Activated T-helper 1 cell treated with anti-CD3 and anti-CD28 coated beads, Interleukin-12 subunit alpha, Interleukin-12 subunit beta, Interleukin-2, Interleukin-4 antibody, amounts not matched to agents 30 ng/mL and 10 ng/mL and 1 ng/mL, durations not matched to agents 14 hours and 24 hours and 36 hours (primary cell): ENCODE measurements at regions not wholly inside any gene's neighbourhood (a gene's known extent, or its start where the extent isn't known, plus 50 kb on each side); places are given as distances from the start of the nearest gene placed in this dataset.
"Not testable (repeated sequence)": the region's sequence is repeated elsewhere in the genome, so short reads cannot be mapped to it uniquely, and the experiment has no call there.

Experiments
- DNase-seq: peaks from one replicate; pipeline ENCODE4 v3.0.0; 2021; ENCODE audit warnings: low spot score
- H3K27ac Mint-ChIP-seq: one replicate; pipeline ENCODE4 v1.8.0; 2021; ENCODE audit warnings: mild to moderate bottlenecking, mixed read lengths
- H3K27me3 Mint-ChIP-seq: one replicate; pipeline ENCODE4 v1.8.0; 2022; ENCODE audit warnings: mild to moderate bottlenecking, moderate library complexity, mixed read lengths; ENCODE audit not compliant: insufficient read depth
- H3K36me3 Mint-ChIP-seq: one replicate; pipeline ENCODE4 v1.8.0; 2021; ENCODE audit warnings: low read depth, mixed read lengths
- H3K4me1 Mint-ChIP-seq: one replicate; pipeline ENCODE4 v1.8.0; 2021; ENCODE audit warnings: low read depth, mixed read lengths
- H3K4me3 Mint-ChIP-seq: one replicate; pipeline ENCODE4 v1.8.0; 2021; ENCODE audit warnings: mild to moderate bottlenecking, moderate library complexity, mixed read lengths
- H3K9me3 Mint-ChIP-seq: one replicate; pipeline ENCODE4 v1.8.0; 2021; ENCODE audit warnings: mixed read lengths
- intact Hi-C: fragments of 100-400 bp; cut with micrococcal nuclease; formaldehyde crosslinking; loops from one replicate; pipeline ENCODE4 v1.15.1; 2024

- H3K4me1 Mint-ChIP-seq = no peaks in the 10 kb centered on the region
- no peaks in the 10 kb centered on the region for H3K27me3 Mint-ChIP-seq
- H3K27ac Mint-ChIP-seq = no peak overlapping the region
- intact Hi-C loops = no loop called here
- no peak for DNase-seq
- H3K36me3 Mint-ChIP-seq = no peaks in the 10 kb centered on the region
- no peak overlapping the region for H3K4me3 Mint-ChIP-seq
- no peaks in the 10 kb centered on the region for H3K9me3 Mint-ChIP-seq
Observed at GRCh38 chr22:49460091-49460490, 367.6 kb downstream of the BRD1 start.

GRCh38 chr22:49458708-49459099, 369.0 kb downstream of the BRD1 start:
- no peak for DNase-seq
- Mint-ChIP-seq H3K9me3 (no peaks in the 10 kb centered on the region), H3K4me3 (no peak overlapping the region), H3K27ac (no peak overlapping the region), H3K27me3 (no peaks in the 10 kb centered on the region), H3K4me1 (no peaks in the 10 kb centered on the region), H3K36me3 (no peaks in the 10 kb centered on the region)
- intact Hi-C loops = no loop called here

GRCh38 chr22:49457946-49458707, 369.5 kb downstream of the BRD1 start:
- H3K27me3 Mint-ChIP-seq = no peaks in the 10 kb centered on the region
- H3K9me3 Mint-ChIP-seq = no peaks in the 10 kb centered on the region
- H3K27ac Mint-ChIP-seq = no peak overlapping the region
- no peak for DNase-seq
- H3K4me3 Mint-ChIP-seq = no peak overlapping the region
- intact Hi-C loops = no loop called here
- no peaks in the 10 kb centered on the region for H3K36me3 Mint-ChIP-seq
- H3K4me1 Mint-ChIP-seq = no peaks in the 10 kb centered on the region

- H3K36me3 Mint-ChIP-seq = no peaks in the 10 kb centered on the region
- H3K27me3 Mint-ChIP-seq = no peaks in the 10 kb centered on the region
- no peaks in the 10 kb centered on the region for H3K4me1 Mint-ChIP-seq
- no peak overlapping the region for H3K27ac Mint-ChIP-seq
- no peak for DNase-seq
- intact Hi-C loops = no loop called here
- no peak overlapping the region for H3K4me3 Mint-ChIP-seq
- H3K9me3 Mint-ChIP-seq = no peaks in the 10 kb centered on the region
Observed at GRCh38 chr22:49457146-49457545, 370.5 kb downstream of the BRD1 start.

- DNase-seq = no peak
- Mint-ChIP-seq H3K36me3 (no peaks in the 10 kb centered on the region), H3K4me3 (no peak overlapping the region), H3K27ac (no peak overlapping the region), H3K4me1 (no peaks in the 10 kb centered on the region), H3K27me3 (no peaks in the 10 kb centered on the region), H3K9me3 (no peaks in the 10 kb centered on the region)
- intact Hi-C loops = no loop called here
Observed at GRCh38 chr22:49455595-49455994, 372.1 kb downstream of the BRD1 start.

- DNase-seq = no peak
- Mint-ChIP-seq H3K9me3 (no peaks in the 10 kb centered on the region), H3K27ac (no peak overlapping the region), H3K36me3 (no peaks in the 10 kb centered on the region), H3K4me1 (no peaks in the 10 kb centered on the region), H3K27me3 (peaks cover 2% of the 10 kb centered on the region), H3K4me3 (no peak overlapping the region)
- intact Hi-C loops = no loop called here
Observed at GRCh38 chr22:49454726-49455125, 372.9 kb downstream of the BRD1 start.

GRCh38 chr22:49453771-49454170, 373.9 kb downstream of the BRD1 start:
- Mint-ChIP-seq H3K27ac (no peak overlapping the region), H3K27me3 (peaks cover 6% of the 10 kb centered on the region), H3K36me3 (no peaks in the 10 kb centered on the region), H3K4me3 (no peak overlapping the region), H3K9me3 (no peaks in the 10 kb centered on the region), H3K4me1 (no peaks in the 10 kb centered on the region)
- no peak for DNase-seq
- intact Hi-C loops = no loop called here

GRCh38 chr22:49453019-49453418, 374.7 kb downstream of the BRD1 start:
- intact Hi-C loops, H3K36me3 Mint-ChIP-seq, H3K27ac Mint-ChIP-seq, H3K4me1 Mint-ChIP-seq, H3K4me3 Mint-ChIP-seq, DNase-seq, H3K27me3 Mint-ChIP-seq, H3K9me3 Mint-ChIP-seq: not testable (repeated sequence)

- H3K27ac Mint-ChIP-seq = no peak overlapping the region
- H3K36me3 Mint-ChIP-seq = no peaks in the 10 kb centered on the region
- intact Hi-C loops = no loop called here
- H3K4me1 Mint-ChIP-seq = no peaks in the 10 kb centered on the region
- no peak for DNase-seq
- H3K4me3 Mint-ChIP-seq = no peak overlapping the region
- peaks cover 6% of the 10 kb centered on the region for H3K27me3 Mint-ChIP-seq
- no peaks in the 10 kb centered on the region for H3K9me3 Mint-ChIP-seq
Observed at GRCh38 chr22:49452362-49452946, 375.2 kb downstream of the BRD1 start.

GRCh38 chr22:49451070-49451840, 376.4 kb downstream of the BRD1 start:
- H3K36me3 Mint-ChIP-seq = no peaks in the 10 kb centered on the region
- no peaks in the 10 kb centered on the region for H3K9me3 Mint-ChIP-seq
- H3K4me3 Mint-ChIP-seq = no peak overlapping the region
- no peaks in the 10 kb centered on the region for H3K4me1 Mint-ChIP-seq
- DNase-seq = no peak
- peaks cover 6% of the 10 kb centered on the region for H3K27me3 Mint-ChIP-seq
- H3K27ac Mint-ChIP-seq = no peak overlapping the region
- intact Hi-C loops = no loop called here

- DNase-seq = no peak
- no peaks in the 10 kb centered on the region for H3K36me3 Mint-ChIP-seq
- H3K9me3 Mint-ChIP-seq = no peaks in the 10 kb centered on the region
- H3K4me3 Mint-ChIP-seq = no peak overlapping the region
- intact Hi-C loops = no loop called here
- no peaks in the 10 kb centered on the region for H3K4me1 Mint-ChIP-seq
- H3K27me3 Mint-ChIP-seq = peaks cover 6% of the 10 kb centered on the region
- H3K27ac Mint-ChIP-seq = no peak overlapping the region
Observed at GRCh38 chr22:49450498-49450897, 377.2 kb downstream of the BRD1 start.

GRCh38 chr22:49449811-49450446, 377.7 kb downstream of the BRD1 start:
- Mint-ChIP-seq H3K27me3 (peaks cover 6% of the 10 kb centered on the region), H3K4me3 (no peak overlapping the region), H3K36me3 (no peaks in the 10 kb centered on the region), H3K27ac (no peak overlapping the region), H3K4me1 (no peaks in the 10 kb centered on the region), H3K9me3 (no peaks in the 10 kb centered on the region)
- intact Hi-C loops = no loop called here
- DNase-seq = no peak

- H3K27me3 Mint-ChIP-seq = peaks cover 6% of the 10 kb centered on the region
- no peak for DNase-seq
- no peaks in the 10 kb centered on the region for H3K9me3 Mint-ChIP-seq
- H3K27ac Mint-ChIP-seq = no peak overlapping the region
- no peak overlapping the region for H3K4me3 Mint-ChIP-seq
- intact Hi-C loops = no loop called here
- H3K36me3 Mint-ChIP-seq = no peaks in the 10 kb centered on the region
- H3K4me1 Mint-ChIP-seq = no peaks in the 10 kb centered on the region
Observed at GRCh38 chr22:49449377-49449776, 378.3 kb downstream of the BRD1 start.
